HL-60 (cell line): ENCODE measurements at regions not wholly inside any gene's neighbourhood (a gene's known extent, or its start where the extent isn't known, plus 50 kb on each side); places are given as distances from the start of the nearest gene placed in this dataset.

Experiments
- CTCF ChIP-seq: IDR thresholded peaks from one replicate; pipeline ENCODE4 v1.5.1; 2011; ENCODE audit warnings: low read length, control low read depth, inconsistent platforms; ENCODE audit not compliant: insufficient read depth
- SPI1 ChIP-seq: IDR thresholded peaks from 2 replicates; pipeline ENCODE4 v1.6.1; 2012; ENCODE audit warnings: low read depth, mild to moderate bottlenecking, borderline replicate concordance

- TF ChIP-seq SPI1 (no peak), CTCF (no peak)
Measured at GRCh38 chr16:80375513-80375912, 165.3 kb upstream of the DYNLRB2 start.
